PC-9 (cell line): ENCODE measurements at regions not wholly inside any gene's neighbourhood (a gene's known extent, or its start where the extent isn't known, plus 50 kb on each side); places are given as distances from the start of the nearest gene placed in this dataset.

ENCODE experiments used
- CTCF ChIP-seq: fragments of 200-600 bp; sonication (generic); conservative IDR thresholded peaks from 2 replicates; pipeline ENCODE4 v1.6.1; 2017; ENCODE audit warnings: mixed run types, antibody characterized with exemption, mild to moderate bottlenecking, moderate library complexity
- EZH2 ChIP-seq: fragments of 200-600 bp; sonication (generic); IDR thresholded peaks from 2 replicates; pipeline ENCODE4 v1.8.0; 2017; ENCODE audit warnings: antibody characterized with exemption, low read depth

- no peak for TF ChIP-seq CTCF
- no peak for TF ChIP-seq EZH2
Observed at GRCh38 chr1:116189481-116189880, 78.3 kb downstream of the MAB21L3 start.
